ENCODE measurements at regions not wholly inside any gene's neighbourhood (a gene's known extent, or its start where the extent isn't known, plus 50 kb on each side); places are given as distances from the start of the nearest gene placed in this dataset.

GRCh38 chr2:168346725-168347477 lies 99.5 kb upstream of the STK39 start (continued):
- TF ChIP-seq CHD7 (IDR thresholded peaks at IDR 0.05; ENCODE audit: insufficient replicate concordance, low read length) (no peak), KDM1A (IDR thresholded peaks at IDR 0.05; ENCODE audit: borderline replicate concordance, low read length) (no peak), CHD2 (IDR thresholded peaks at IDR 0.05; ENCODE audit: low read length) (no peak)
